ENCODE measurements at regions not wholly inside any gene's neighbourhood (a gene's known extent, or its start where the extent isn't known, plus 50 kb on each side); places are given as distances from the start of the nearest gene placed in this dataset.

GRCh38 chr15:49720261-49720660 is 99.4 kb downstream of the DTWD1 start:
- no peak for TF ChIP-seq CTCF (IDR thresholded peaks at IDR 0.05)
- no peak for TF ChIP-seq POLR2A (IDR thresholded peaks at IDR 0.05)

Data from Peyer's patch (tissue), 4 donors.